ENCODE measurements at regions not wholly inside any gene's neighbourhood (a gene's known extent, or its start where the extent isn't known, plus 50 kb on each side); places are given as distances from the start of the nearest gene placed in this dataset.

- peaks cover 5% of the 10 kb centered on the region for H3K9me3 Mint-ChIP-seq
- H3K4me3 Mint-ChIP-seq: no peak overlapping the region
- peaks cover 36% of the 10 kb centered on the region for H3K4me1 Mint-ChIP-seq
- peak overlapping the region; percentile 43 for H3K27ac Mint-ChIP-seq
- H3K36me3 Mint-ChIP-seq: no peaks in the 10 kb centered on the region
- H3K27me3 Mint-ChIP-seq: peaks cover 9% of the 10 kb centered on the region
Observed at GRCh38 chr6:6918216-6918983, 189.4 kb upstream of the RREB1 start.

- Mint-ChIP-seq H3K27me3 (peaks cover 9% of the 10 kb centered on the region), H3K9me3 (peaks cover 5% of the 10 kb centered on the region), H3K4me3 (no peak overlapping the region), H3K27ac (no peak overlapping the region), H3K4me1 (peaks cover 36% of the 10 kb centered on the region), H3K36me3 (no peaks in the 10 kb centered on the region)
Observed at GRCh38 chr6:6919173-6919572, 188.6 kb upstream of the RREB1 start.

- Mint-ChIP-seq H3K27me3 (peaks cover 5% of the 10 kb centered on the region), H3K4me1 (peaks cover 36% of the 10 kb centered on the region), H3K36me3 (no peaks in the 10 kb centered on the region), H3K9me3 (peaks cover 5% of the 10 kb centered on the region), H3K27ac (no peak overlapping the region), H3K4me3 (no peak overlapping the region)
Observed at GRCh38 chr6:6920114-6920986, 187.4 kb upstream of the RREB1 start.

- H3K4me3 Mint-ChIP-seq: no peak overlapping the region
- no peaks in the 10 kb centered on the region for H3K36me3 Mint-ChIP-seq
- H3K4me1 Mint-ChIP-seq: peaks cover 30% of the 10 kb centered on the region
- peaks cover 5% of the 10 kb centered on the region for H3K27me3 Mint-ChIP-seq
- H3K27ac Mint-ChIP-seq: no peak overlapping the region
- H3K9me3 Mint-ChIP-seq: peaks cover 5% of the 10 kb centered on the region
Observed at GRCh38 chr6:6920987-6921313, 186.8 kb upstream of the RREB1 start.

- H3K27ac Mint-ChIP-seq: no peak overlapping the region
- H3K4me3 Mint-ChIP-seq: no peak overlapping the region
- no peaks in the 10 kb centered on the region for H3K36me3 Mint-ChIP-seq
- H3K9me3 Mint-ChIP-seq: peaks cover 5% of the 10 kb centered on the region
- H3K4me1 Mint-ChIP-seq: peaks cover 22% of the 10 kb centered on the region
- peaks cover 5% of the 10 kb centered on the region for H3K27me3 Mint-ChIP-seq
Observed at GRCh38 chr6:6922166-6922565, 185.6 kb upstream of the RREB1 start.

GRCh38 chr6:6923605-6924004 lies 184.2 kb upstream of the RREB1 start:
- Mint-ChIP-seq H3K9me3 (peaks cover 5% of the 10 kb centered on the region), H3K27ac (no peak overlapping the region), H3K36me3 (no peaks in the 10 kb centered on the region), H3K4me1 (peaks cover 11% of the 10 kb centered on the region), H3K4me3 (no peak overlapping the region), H3K27me3 (peaks cover 5% of the 10 kb centered on the region)

GRCh38 chr6:6924708-6925107 lies 183.1 kb upstream of the RREB1 start:
- H3K9me3 Mint-ChIP-seq: peaks cover 5% of the 10 kb centered on the region
- no peak overlapping the region for H3K27ac Mint-ChIP-seq
- H3K36me3 Mint-ChIP-seq: no peaks in the 10 kb centered on the region
- no peak overlapping the region for H3K4me3 Mint-ChIP-seq
- peaks cover 8% of the 10 kb centered on the region for H3K4me1 Mint-ChIP-seq
- H3K27me3 Mint-ChIP-seq: peaks cover 5% of the 10 kb centered on the region

- no peak overlapping the region for H3K27ac Mint-ChIP-seq
- H3K36me3 Mint-ChIP-seq: no peaks in the 10 kb centered on the region
- H3K4me3 Mint-ChIP-seq: no peak overlapping the region
- H3K9me3 Mint-ChIP-seq: no peaks in the 10 kb centered on the region
- no peaks in the 10 kb centered on the region for H3K4me1 Mint-ChIP-seq
- H3K27me3 Mint-ChIP-seq: no peaks in the 10 kb centered on the region
Observed at GRCh38 chr6:6925391-6926164, 182.2 kb upstream of the RREB1 start.

- no peaks in the 10 kb centered on the region for H3K9me3 Mint-ChIP-seq
- H3K27ac Mint-ChIP-seq: no peak overlapping the region
- no peaks in the 10 kb centered on the region for H3K36me3 Mint-ChIP-seq
- H3K4me3 Mint-ChIP-seq: no peak overlapping the region
- H3K27me3 Mint-ChIP-seq: no peaks in the 10 kb centered on the region
- H3K4me1 Mint-ChIP-seq: no peaks in the 10 kb centered on the region
Observed at GRCh38 chr6:6926856-6927255, 180.9 kb upstream of the RREB1 start.

GRCh38 chr6:6927521-6928361 lies 180.0 kb upstream of the RREB1 start:
- no peaks in the 10 kb centered on the region for H3K9me3 Mint-ChIP-seq
- H3K4me1 Mint-ChIP-seq: no peaks in the 10 kb centered on the region
- H3K27me3 Mint-ChIP-seq: no peaks in the 10 kb centered on the region
- H3K27ac Mint-ChIP-seq: no peak overlapping the region
- no peaks in the 10 kb centered on the region for H3K36me3 Mint-ChIP-seq
- H3K4me3 Mint-ChIP-seq: no peak overlapping the region

- Mint-ChIP-seq H3K36me3 (no peaks in the 10 kb centered on the region), H3K4me3 (no peak overlapping the region), H3K27ac (no peak overlapping the region), H3K9me3 (no peaks in the 10 kb centered on the region), H3K27me3 (no peaks in the 10 kb centered on the region), H3K4me1 (no peaks in the 10 kb centered on the region)
Observed at GRCh38 chr6:6930223-6930880, 177.4 kb upstream of the RREB1 start.

- Mint-ChIP-seq H3K9me3 (no peaks in the 10 kb centered on the region), H3K4me3 (no peak overlapping the region), H3K4me1 (no peaks in the 10 kb centered on the region), H3K27me3 (no peaks in the 10 kb centered on the region), H3K27ac (no peak overlapping the region), H3K36me3 (no peaks in the 10 kb centered on the region)
Observed at GRCh38 chr6:6931071-6932025, 176.4 kb upstream of the RREB1 start.

GRCh38 chr6:6932341-6932740 lies 175.4 kb upstream of the RREB1 start:
- H3K27ac Mint-ChIP-seq: no peak overlapping the region
- H3K27me3 Mint-ChIP-seq: no peaks in the 10 kb centered on the region
- no peaks in the 10 kb centered on the region for H3K9me3 Mint-ChIP-seq
- H3K36me3 Mint-ChIP-seq: no peaks in the 10 kb centered on the region
- no peak overlapping the region for H3K4me3 Mint-ChIP-seq
- no peaks in the 10 kb centered on the region for H3K4me1 Mint-ChIP-seq

GRCh38 chr6:6932968-6933367 lies 174.8 kb upstream of the RREB1 start:
- Mint-ChIP-seq H3K27ac (no peak overlapping the region), H3K4me1 (no peaks in the 10 kb centered on the region), H3K4me3 (no peak overlapping the region), H3K36me3 (no peaks in the 10 kb centered on the region), H3K9me3 (no peaks in the 10 kb centered on the region), H3K27me3 (no peaks in the 10 kb centered on the region)

Measured in activated naive CD4-positive, alpha-beta T cell treated with anti-CD3 and anti-CD28 coated beads, Interleukin-2, amount 50 U/mL, for 24 hours (primary cell).